Motor neuron (in vitro differentiated cells): ENCODE measurements at regions not wholly inside any gene's neighbourhood (a gene's known extent, or its start where the extent isn't known, plus 50 kb on each side); places are given as distances from the start of the nearest gene placed in this dataset.

Source experiments
- ATAC-seq, 8 experiments: fragments of 200-7000 bp; cut with Tn5 transposase; replicated peaks in 6 of 8; 2 replicates each; pipeline ENCODE4 v1.8.0; 2021; ENCODE audit warnings: mild to moderate bottlenecking in 8 of 8, moderate library complexity in 8 of 8
- H3K27ac ChIP-seq, 2 donors: fragments of 250-450 bp; sonication (Bioruptor Pico); 2 replicates each; pipeline ENCODE4 v1.9.0; 2021; ENCODE audit warnings: antibody characterized with exemption in 2 of 2, mild to moderate bottlenecking in 2 of 2, moderate library complexity in 1 of 2
- H3K4me1 ChIP-seq, 2 donors: fragments of 250-450 bp; sonication (Bioruptor Pico); replicated peaks in 1 of 2; 2 replicates each; pipeline ENCODE4 v1.6.1; 2021; ENCODE audit warnings: antibody characterized with exemption in 2 of 2, mild to moderate bottlenecking in 2 of 2, moderate library complexity in 1 of 2
- H3K4me3 ChIP-seq, 5 donors: fragments of 250-450 bp; sonication (Bioruptor Pico); 2 replicates each; pipeline ENCODE4 v1.9.0; 2021; ENCODE audit warnings: antibody characterized with exemption in 5 of 5, mild to moderate bottlenecking in 5 of 5, moderate library complexity in 4 of 5
- WGBS, 10 experiments: fragments of 450-650 bp; shearing (Covaris generic); methylation state at CpG; one replicate each; pipeline ENCODE4 v1.0.0; 2022; 5-methylcytosine and 5-hydroxymethylcytosine counted together
- in situ Hi-C, 9 experiments: fragments of 400-800 bp; cut with MboI; loops; one replicate each; pipeline ENCODE4 v1.15.0; 2021; ENCODE audit warnings: low sequenced_read_pairs in 9 of 9, low pct_unique_long_range_greater_than_20kb in 2 of 9; ENCODE audit not compliant: unreplicated experiment in 9 of 9

- H3K27ac ChIP-seq: no peak overlapping the region
- in situ Hi-C loops: no loop called here
- ATAC-seq: no peak
- peaks cover under 1 to 3% of the 10 kb centered on the region in 2 donors for H3K4me1 ChIP-seq
- no peak overlapping the region for H3K4me3 ChIP-seq
- WGBS, 10 experiments: 80 to 100% (median 88%) methylated on average over 1 to 3 of the region's 3 CpGs
These were observed 184.3 kb downstream of the DUSP6 start for GRCh38 chr12:89167986-89168385.

GRCh38 chr12:89166525-89166934, 185.8 kb downstream of the DUSP6 start:
- ATAC-seq: peak in 3 of 8 experiments; percentile 32 to 72 (median 33)
- no peak overlapping the region for H3K4me3 ChIP-seq
- H3K27ac ChIP-seq: no peak overlapping the region
- H3K4me1 ChIP-seq: peaks cover 8 to 11% of the 10 kb centered on the region in 2 donors
- WGBS, 10 experiments: 22 to 100% (median 92%) methylated on average over 1 of the region's 1 CpG; no CpG with 5 or more reads in 1 of the 10 experiments
- in situ Hi-C loops: no loop called here

- Histone ChIP-seq H3K4me1 (peaks cover 8 to 11% of the 10 kb centered on the region in 2 donors), H3K27ac (no peak overlapping the region), H3K4me3 (no peak overlapping the region)
- WGBS, 10 experiments: 11 to 100% (median 100%) methylated on average over 1 of the region's 1 CpG; no CpG with 5 or more reads in 1 of the 10 experiments
- ATAC-seq: peak in 1 of 8 experiments; percentile 71
- in situ Hi-C loops: no loop called here
These were observed 186.2 kb downstream of the DUSP6 start for GRCh38 chr12:89166121-89166520.

- no peak overlapping the region for H3K4me3 ChIP-seq
- H3K27ac ChIP-seq: no peak overlapping the region
- in situ Hi-C loops: no loop called here
- ATAC-seq: peak in 1 of 8 experiments; percentile 56
- H3K4me1 ChIP-seq: peaks cover 8 to 11% of the 10 kb centered on the region in 2 donors
These were observed 186.6 kb downstream of the DUSP6 start for GRCh38 chr12:89165703-89166102.

GRCh38 chr12:89163918-89164317, 188.4 kb downstream of the DUSP6 start:
- H3K27ac ChIP-seq: no peak overlapping the region
- in situ Hi-C loops: no loop called here
- WGBS, 10 experiments: 78 to 100% (median 100%) methylated on average over 1 of the region's 1 CpG; no CpG with 5 or more reads in 4 of the 10 experiments
- H3K4me1 ChIP-seq: peaks cover 8 to 11% of the 10 kb centered on the region in 2 donors
- no peak overlapping the region for H3K4me3 ChIP-seq
- ATAC-seq: no peak

- no peak overlapping the region for H3K4me3 ChIP-seq
- WGBS, 10 experiments: 8 to 100% (median 86%) methylated on average over 1 to 3 of the region's 3 CpGs; no CpG with 5 or more reads in 1 of the 10 experiments
- peaks cover 8 to 11% of the 10 kb centered on the region in 2 donors for H3K4me1 ChIP-seq
- in situ Hi-C loops: no loop called here
- ATAC-seq: peak; percentile 36 to 99 (median 91)
- H3K27ac ChIP-seq: no peak overlapping the region
These were observed 189.6 kb downstream of the DUSP6 start for GRCh38 chr12:89162589-89163261.

GRCh38 chr12:89161557-89161956, 190.7 kb downstream of the DUSP6 start:
- 50 to 100% (median 84%) methylated on average over 1 to 3 of the region's 3 CpGs; no CpG with 5 or more reads in 1 of the 10 experiments for WGBS, 10 experiments
- in situ Hi-C loops: no loop called here
- no peak overlapping the region for H3K27ac ChIP-seq
- peaks cover 8 to 11% of the 10 kb centered on the region in 2 donors for H3K4me1 ChIP-seq
- no peak overlapping the region for H3K4me3 ChIP-seq
- no peak for ATAC-seq

- Histone ChIP-seq H3K27ac (no peak overlapping the region), H3K4me3 (no peak overlapping the region), H3K4me1 (peaks cover 8 to 11% of the 10 kb centered on the region in 2 donors)
- in situ Hi-C loops: no loop called here
- peak in 3 of 8 experiments; percentile 73 to 86 (median 74) for ATAC-seq
- WGBS, 10 experiments: 6 to 100% (median 72%) methylated on average over 2 to 5 of the region's 5 CpGs; no CpG with 5 or more reads in 2 of the 10 experiments
These were observed 191.6 kb downstream of the DUSP6 start for GRCh38 chr12:89160716-89161123.

- no peak overlapping the region for H3K27ac ChIP-seq
- no peak overlapping the region for H3K4me3 ChIP-seq
- in situ Hi-C loops: no loop called here
- peaks cover 2% of the 10 kb centered on the region in 2 donors for H3K4me1 ChIP-seq
- ATAC-seq: no peak
- 49 to 92% (median 80%) methylated on average over 1 to 2 of the region's 2 CpGs; no CpG with 5 or more reads in 1 of the 10 experiments for WGBS, 10 experiments
These were observed 194.9 kb downstream of the DUSP6 start for GRCh38 chr12:89157413-89157812.

GRCh38 chr12:89156862-89157262, 195.4 kb downstream of the DUSP6 start:
- Histone ChIP-seq H3K27ac (no peak overlapping the region), H3K4me1 (no peaks in the 10 kb centered on the region), H3K4me3 (no peak overlapping the region)
- 40 to 100% (median 94%) methylated on average over 1 of the region's 1 CpG; no CpG with 5 or more reads in 4 of the 10 experiments for WGBS, 10 experiments
- ATAC-seq: no peak
- in situ Hi-C loops: no loop called here

- Histone ChIP-seq H3K4me3 (no peak overlapping the region), H3K27ac (no peak overlapping the region), H3K4me1 (no peaks in the 10 kb centered on the region)
- in situ Hi-C loops: no loop called here
- 36 to 100% (median 75%) methylated on average over 1 of the region's 1 CpG; no CpG with 5 or more reads in 2 of the 10 experiments for WGBS, 10 experiments
- ATAC-seq: no peak
These were observed 196.0 kb downstream of the DUSP6 start for GRCh38 chr12:89156340-89156739.

- ATAC-seq: no peak
- Histone ChIP-seq H3K4me1 (no peaks in the 10 kb centered on the region), H3K27ac (no peak overlapping the region), H3K4me3 (no peak overlapping the region)
- in situ Hi-C loops: no loop called here
These were observed 196.5 kb downstream of the DUSP6 start for GRCh38 chr12:89155826-89156225.

GRCh38 chr12:89154743-89155499, 197.4 kb downstream of the DUSP6 start:
- Histone ChIP-seq H3K4me3 (no peak overlapping the region), H3K27ac (no peak overlapping the region), H3K4me1 (no peaks in the 10 kb centered on the region)
- in situ Hi-C loops: no loop called here
- peak in 3 of 8 experiments; percentile 23 to 51 (median 47) for ATAC-seq
- WGBS, 10 experiments: 17 to 100% (median 68%) methylated on average over 1 to 4 of the region's 4 CpGs; no CpG with 5 or more reads in 2 of the 10 experiments
